Naive thymus-derived CD8-positive, alpha-beta T cell (primary cell): ENCODE measurements at regions not wholly inside any gene's neighbourhood (a gene's known extent, or its start where the extent isn't known, plus 50 kb on each side); places are given as distances from the start of the nearest gene placed in this dataset.
"Not testable (repeated sequence)": the region's sequence is repeated elsewhere in the genome, so short reads cannot be mapped to it uniquely, and the experiment has no call there.

Experiments used
- ATAC-seq, 2 donors: fragments of 150-1000 bp; cut with Tn5 transposase in 1 of 2; sonication (Bioruptor Pico), chemical (Tn5 transposase) in 1 of 2; 1 replicate in 1 of 2; 2 replicates in 1 of 2; pipeline ENCODE4 v1.10.0; 2021; ENCODE audit warnings: mild to moderate bottlenecking in 2 of 2, moderate library complexity in 2 of 2
- POLR2A ChIA-PET: fragments of 350-600 bp; sonication (Branson Sonifier 250); formaldehyde crosslinking; loops from one replicate; lab custom pipeline; 2021; ENCODE audit warnings: antibody characterized with exemption; lab: Charles Lee
- DNase-seq, 10 donors: peaks; one replicate each; pipeline versions ENCODE4 v3.0.0 to v3.0.0-alpha.2; 2020 to 2022
- H3K27ac Mint-ChIP-seq, 10 donors: one replicate each; pipeline ENCODE4 v1.8.0; 2020 to 2022; ENCODE audit warnings: mild to moderate bottlenecking in 10 of 10, mixed read lengths in 10 of 10, moderate library complexity in 4 of 10, inconsistent platforms in 1 of 10
- H3K27me3 Mint-ChIP-seq, 5 donors: one replicate each; pipeline ENCODE4 v1.8.0; 2021 to 2022; ENCODE audit warnings: mixed read lengths in 5 of 5
- H3K36me3 Mint-ChIP-seq, 3 donors: one replicate each; pipeline ENCODE4 v1.8.0; 2020 to 2022; ENCODE audit warnings: mixed read lengths in 3 of 3, mild to moderate bottlenecking in 2 of 3, inconsistent platforms in 1 of 3
- H3K4me1 Mint-ChIP-seq, 4 donors: one replicate each; pipeline ENCODE4 v1.8.0; 2021 to 2022; ENCODE audit warnings: mixed read lengths in 4 of 4
- H3K4me3 Mint-ChIP-seq, 10 donors: one replicate each; pipeline ENCODE4 v1.8.0; 2020 to 2022; ENCODE audit warnings: mild to moderate bottlenecking in 10 of 10, mixed read lengths in 10 of 10, moderate library complexity in 6 of 10, inconsistent platforms in 1 of 10
- H3K9me3 Mint-ChIP-seq, 9 donors: one replicate each; pipeline ENCODE4 v1.8.0; 2020 to 2022; ENCODE audit warnings: mixed read lengths in 9 of 9, mild to moderate bottlenecking in 3 of 9, inconsistent platforms in 1 of 9, moderate library complexity in 1 of 9

DNA sequence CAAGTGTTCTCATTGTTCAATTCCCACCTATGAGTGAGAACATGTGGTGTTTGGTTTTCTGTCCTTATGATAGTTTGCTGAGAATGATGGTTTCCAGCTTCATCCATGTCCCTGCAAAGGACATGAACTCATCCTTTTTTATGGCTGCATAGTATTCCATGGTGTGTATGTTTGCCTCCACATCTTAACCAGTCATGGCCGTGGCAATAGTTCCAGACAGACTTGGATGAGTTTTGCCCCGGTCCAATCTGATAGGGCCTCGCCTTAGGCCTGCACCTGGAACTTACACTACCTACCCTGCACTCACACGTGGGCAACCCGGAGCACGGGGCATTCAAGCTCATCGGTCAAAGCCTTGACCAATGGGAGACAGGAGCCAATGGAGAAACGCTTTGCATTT, 197.0 kb downstream of the BARX2 start:
- DNase-seq, H3K27ac Mint-ChIP-seq, ATAC-seq, H3K4me1 Mint-ChIP-seq, POLR2A ChIA-PET, H3K4me3 Mint-ChIP-seq: not testable (repeated sequence)
- peaks cover 0 to 14% (median 0%) of the 10 kb centered on the region in 3 donors for H3K36me3 Mint-ChIP-seq
- H3K27me3 Mint-ChIP-seq: peaks cover 0 to 17% (median 5%) of the 10 kb centered on the region in 5 donors
- H3K9me3 Mint-ChIP-seq: peaks cover 0 to 55% (median 29%) of the 10 kb centered on the region in 9 donors

DNA sequence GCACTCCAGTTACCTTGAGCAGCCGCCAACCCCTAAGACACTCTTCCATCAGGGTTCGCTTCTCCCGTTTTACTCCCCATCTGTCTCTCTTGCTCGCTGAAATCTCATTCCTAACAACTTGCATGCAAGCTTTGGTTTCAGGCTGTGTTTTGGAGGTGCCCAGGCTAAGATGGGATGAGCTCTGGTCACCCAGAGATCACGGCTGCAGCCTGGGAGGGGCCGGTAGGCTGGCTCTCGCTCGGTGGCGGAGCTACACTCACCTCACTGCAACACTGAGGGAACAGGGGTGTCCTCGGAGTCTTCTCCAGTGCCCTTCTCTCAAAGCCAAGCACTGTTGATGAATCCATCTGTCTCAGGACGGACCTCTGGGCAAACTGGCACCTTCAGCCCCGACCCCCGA, 197.5 kb downstream of the BARX2 start:
- POLR2A ChIA-PET: no interaction called here
- H3K36me3 Mint-ChIP-seq: peaks cover 0 to 14% (median 0%) of the 10 kb centered on the region in 3 donors
- no peak overlapping the region for H3K27ac Mint-ChIP-seq
- peaks cover 0 to 18% (median 5%) of the 10 kb centered on the region in 5 donors for H3K27me3 Mint-ChIP-seq
- no peaks in the 10 kb centered on the region for H3K4me1 Mint-ChIP-seq
- ATAC-seq: no peak
- no peak overlapping the region for H3K4me3 Mint-ChIP-seq
- peaks cover 0 to 54% (median 27%) of the 10 kb centered on the region in 9 donors for H3K9me3 Mint-ChIP-seq
- no peak for DNase-seq

DNA sequence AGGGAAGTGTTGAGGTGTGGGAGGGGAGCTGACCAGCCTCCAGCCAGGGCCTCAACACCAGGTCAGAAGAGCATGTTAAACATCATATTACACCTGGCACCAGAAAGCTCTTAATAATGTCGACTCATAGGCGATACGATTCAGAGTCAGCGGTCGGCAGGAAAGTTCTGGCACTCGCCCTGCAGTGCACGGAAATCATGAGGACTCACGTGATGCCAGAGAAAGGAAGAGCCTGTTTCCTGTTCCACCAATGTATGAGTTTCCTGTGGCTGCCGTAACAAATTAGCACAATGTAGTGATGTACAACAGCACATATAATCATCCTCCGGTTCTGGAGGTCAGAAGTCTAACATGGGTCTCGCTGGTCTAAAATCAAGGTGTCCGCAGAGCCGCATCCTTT, 198.8 kb downstream of the BARX2 start:
- POLR2A ChIA-PET: no interaction called here
- ATAC-seq: no peak
- Mint-ChIP-seq H3K4me3 (no peak overlapping the region), H3K4me1 (no peaks in the 10 kb centered on the region), H3K27me3 (peaks cover 0 to 27% (median 11%) of the 10 kb centered on the region in 5 donors), H3K9me3 (peaks cover 0 to 41% (median 17%) of the 10 kb centered on the region in 9 donors), H3K27ac (no peak overlapping the region), H3K36me3 (peaks cover 0 to 6% (median 0%) of the 10 kb centered on the region in 3 donors)
- DNase-seq: no peak

DNA sequence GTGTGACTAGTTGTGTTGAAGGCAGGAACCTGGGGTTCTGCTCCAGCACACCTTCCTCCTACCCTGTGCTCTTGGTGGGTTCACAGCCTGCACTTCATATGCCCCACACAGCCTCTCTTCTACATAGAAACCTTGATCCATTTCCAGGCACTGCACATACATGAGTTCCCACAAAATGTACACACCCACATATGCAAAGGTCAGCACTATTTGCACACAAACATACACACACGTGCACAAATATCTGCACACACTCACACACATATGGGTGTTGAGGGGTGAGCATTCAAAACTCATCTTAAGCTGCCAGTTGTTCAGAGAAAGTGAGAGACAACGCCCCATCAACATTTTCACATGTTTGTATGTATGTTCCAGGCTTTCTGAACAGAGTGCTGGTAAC, 201.0 kb downstream of the BARX2 start:
- POLR2A ChIA-PET: no interaction called here
- no peak overlapping the region for H3K27ac Mint-ChIP-seq
- no peak for ATAC-seq

DNA sequence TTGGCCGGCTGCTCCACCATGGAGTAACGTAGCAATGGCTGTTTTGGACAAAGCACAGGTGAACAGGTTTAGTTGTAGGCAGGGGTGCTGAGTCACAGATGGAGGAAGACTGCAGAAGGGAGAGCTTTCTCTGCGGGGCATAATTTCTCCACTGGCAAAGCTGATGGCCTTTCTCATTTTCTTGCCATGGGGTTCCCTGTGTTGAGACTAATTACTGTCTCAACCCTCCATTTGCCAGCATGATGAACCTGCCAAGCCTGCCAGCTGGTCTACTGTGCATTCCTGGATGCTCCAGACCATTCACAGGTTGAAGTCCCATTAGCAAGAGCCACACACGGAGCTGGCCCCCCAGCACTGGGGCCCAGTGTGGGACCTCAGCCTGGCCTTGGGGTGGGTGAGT, 202.4 kb downstream of the BARX2 start:
- Mint-ChIP-seq H3K4me3 (no peak overlapping the region), H3K4me1 (peaks cover 0 to 2% (median 0%) of the 10 kb centered on the region in 4 donors), H3K9me3 (peaks cover 0 to 22% (median 9%) of the 10 kb centered on the region in 9 donors), H3K27ac (no peak overlapping the region), H3K27me3 (peaks cover 0 to 27% (median 14%) of the 10 kb centered on the region in 5 donors), H3K36me3 (peaks cover 0 to 6% (median 0%) of the 10 kb centered on the region in 3 donors)
- ATAC-seq (no peak), DNase-seq (no peak)
- POLR2A ChIA-PET: no interaction called here

More for the DNA sequence above, 201.0 kb downstream of the BARX2 start:
- Mint-ChIP-seq H3K4me3 (no peak overlapping the region), H3K27me3 (peaks cover 0 to 27% (median 11%) of the 10 kb centered on the region in 5 donors), H3K36me3 (peaks cover 0 to 6% (median 0%) of the 10 kb centered on the region in 3 donors), H3K4me1 (no peaks in the 10 kb centered on the region), H3K9me3 (peaks cover 0 to 24% (median 11%) of the 10 kb centered on the region in 9 donors)
- DNase-seq: no peak

DNA sequence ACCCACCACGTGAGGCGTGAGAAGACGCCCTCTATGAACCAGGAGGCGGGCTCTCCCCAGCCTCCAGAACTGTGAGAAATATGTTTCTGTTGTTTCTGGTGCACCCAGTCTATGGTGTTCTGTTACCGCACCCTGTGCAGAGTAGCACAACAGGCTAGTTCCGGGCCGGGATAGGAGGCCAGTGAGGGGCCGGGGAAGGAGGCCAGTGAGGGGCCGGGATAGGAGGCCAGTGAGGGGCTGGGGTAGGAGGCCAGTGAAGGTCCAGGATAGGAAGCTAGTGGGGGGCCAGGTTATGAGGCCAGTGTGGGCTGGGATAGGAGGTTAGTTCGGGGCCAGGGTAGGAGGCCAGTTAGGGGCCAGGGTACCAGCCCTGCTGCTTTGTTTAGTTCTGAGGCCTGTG, 204.6 kb downstream of the BARX2 start:
- no peak for ATAC-seq
- POLR2A ChIA-PET: no interaction called here
- H3K9me3 Mint-ChIP-seq: peaks cover 0 to 12% (median under 1%) of the 10 kb centered on the region in 9 donors
- no peak overlapping the region for H3K27ac Mint-ChIP-seq
- no peaks in the 10 kb centered on the region for H3K36me3 Mint-ChIP-seq
- DNase-seq: no peak
- peaks cover 0 to 25% (median 13%) of the 10 kb centered on the region in 5 donors for H3K27me3 Mint-ChIP-seq
- H3K4me1 Mint-ChIP-seq: peaks cover 0 to 2% (median 0%) of the 10 kb centered on the region in 4 donors
- no peak overlapping the region for H3K4me3 Mint-ChIP-seq

DNA sequence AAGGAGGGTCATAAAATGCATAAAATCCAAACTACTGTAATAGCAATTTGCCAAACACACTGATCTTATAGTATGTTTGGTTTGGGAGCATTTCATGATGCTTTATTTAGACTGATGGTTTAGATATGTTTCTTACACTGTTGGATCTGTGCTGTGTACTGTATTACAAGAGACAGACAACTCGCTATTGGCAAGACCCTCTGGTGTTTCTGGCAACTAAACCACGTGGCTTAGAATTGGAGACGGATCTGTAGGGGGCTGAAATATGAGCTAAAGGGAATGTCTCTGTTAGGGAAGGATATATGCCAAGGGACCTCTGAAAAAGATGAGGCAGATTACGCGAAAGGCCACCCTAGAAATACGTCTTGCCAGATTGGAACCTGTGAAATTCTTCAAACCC, 208.7 kb downstream of the BARX2 start:
- DNase-seq: no peak
- Mint-ChIP-seq H3K4me1 (peaks cover 0 to 2% (median 0%) of the 10 kb centered on the region in 4 donors), H3K4me3 (no peak overlapping the region), H3K27me3 (peaks cover 0 to 11% (median 5%) of the 10 kb centered on the region in 5 donors), H3K9me3 (peaks cover 0 to 2% (median 0%) of the 10 kb centered on the region in 9 donors), H3K36me3 (no peaks in the 10 kb centered on the region), H3K27ac (no peak overlapping the region)
- ATAC-seq: no peak
- POLR2A ChIA-PET: no interaction called here

DNA sequence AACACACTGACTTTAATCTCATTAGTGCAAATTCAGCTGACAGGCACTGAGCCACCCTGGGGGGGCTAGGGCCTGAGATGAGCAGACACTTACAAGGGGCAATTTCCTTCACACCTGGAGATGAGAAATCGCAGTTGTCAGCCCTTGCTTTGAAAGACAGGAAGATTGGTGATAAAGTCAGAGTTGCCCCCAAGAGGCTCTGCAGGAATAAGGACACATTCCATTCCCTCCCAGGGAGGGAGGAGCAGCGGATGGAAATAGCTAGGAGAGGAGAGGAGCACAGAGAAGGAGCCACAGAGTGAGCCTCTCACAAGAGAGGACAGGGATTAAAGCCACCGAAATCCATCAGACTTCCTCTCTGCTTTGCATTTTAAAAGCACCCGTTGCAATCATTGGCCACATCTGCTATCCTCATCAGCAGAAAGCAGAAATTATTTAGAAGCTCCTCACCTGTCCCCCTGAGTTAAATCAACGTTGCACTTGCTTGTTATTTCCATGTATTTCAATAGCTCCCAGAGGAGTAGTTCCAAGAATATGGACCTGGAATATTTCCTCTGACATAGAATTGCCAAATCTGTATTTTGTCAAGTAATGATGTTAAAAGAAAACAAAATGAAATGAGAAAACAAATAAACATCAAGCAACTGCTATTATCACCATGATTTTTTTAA, 213.7 kb downstream of the BARX2 start:
- POLR2A ChIA-PET: no interaction called here
- H3K4me3 Mint-ChIP-seq: no peak overlapping the region
- no peak for ATAC-seq

DNA sequence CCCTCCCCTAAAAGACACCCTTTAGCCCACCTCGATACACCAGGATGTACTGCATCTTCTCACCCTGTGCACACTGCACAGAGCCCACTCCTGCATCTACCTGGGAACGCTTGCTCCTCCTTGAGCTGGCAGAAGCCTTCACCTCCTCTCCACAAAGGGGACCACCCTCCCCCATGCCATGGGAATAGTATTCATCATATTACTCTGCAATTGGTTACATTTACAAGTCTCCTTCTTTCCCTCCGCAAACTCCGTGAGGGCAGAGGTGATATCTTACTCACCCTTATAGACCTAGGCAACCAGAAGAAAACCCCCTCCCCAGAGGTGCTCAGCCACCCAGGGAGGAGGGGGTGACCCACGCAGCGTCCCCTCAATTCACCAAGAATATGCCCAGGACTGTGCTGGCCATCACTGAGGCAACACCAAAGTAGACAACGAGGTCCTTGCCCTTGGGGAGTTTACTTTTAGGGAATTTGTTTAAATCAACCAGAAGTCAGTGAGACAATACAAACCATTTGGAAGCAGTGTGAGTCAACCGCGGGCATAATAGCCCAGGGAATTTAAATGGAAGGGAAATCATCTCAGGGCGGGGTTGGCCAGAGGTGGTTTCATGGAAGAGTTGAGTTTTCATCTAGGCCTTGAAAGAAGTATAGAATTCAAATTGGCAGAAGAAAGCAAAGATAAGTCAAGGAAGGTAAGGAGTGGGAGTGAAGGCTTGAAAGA, 214.5 kb downstream of the BARX2 start:
- no peak overlapping the region for H3K27ac Mint-ChIP-seq
- H3K9me3 Mint-ChIP-seq: peaks cover 0 to 5% (median 0%) of the 10 kb centered on the region in 9 donors
- POLR2A ChIA-PET: no interaction called here
- H3K4me1 Mint-ChIP-seq: no peaks in the 10 kb centered on the region
- no peak overlapping the region for H3K4me3 Mint-ChIP-seq
- no peak for ATAC-seq
- no peak for DNase-seq
- peaks cover 0 to 21% (median 5%) of the 10 kb centered on the region in 5 donors for H3K27me3 Mint-ChIP-seq
- H3K36me3 Mint-ChIP-seq: no peaks in the 10 kb centered on the region

More for the DNA sequence above, 213.7 kb downstream of the BARX2 start:
- Mint-ChIP-seq H3K4me1 (no peaks in the 10 kb centered on the region), H3K27ac (no peak overlapping the region), H3K9me3 (peaks cover 0 to 5% (median 0%) of the 10 kb centered on the region in 9 donors), H3K36me3 (no peaks in the 10 kb centered on the region), H3K27me3 (peaks cover 0 to 16% (median 5%) of the 10 kb centered on the region in 5 donors)
- no peak for DNase-seq

DNA sequence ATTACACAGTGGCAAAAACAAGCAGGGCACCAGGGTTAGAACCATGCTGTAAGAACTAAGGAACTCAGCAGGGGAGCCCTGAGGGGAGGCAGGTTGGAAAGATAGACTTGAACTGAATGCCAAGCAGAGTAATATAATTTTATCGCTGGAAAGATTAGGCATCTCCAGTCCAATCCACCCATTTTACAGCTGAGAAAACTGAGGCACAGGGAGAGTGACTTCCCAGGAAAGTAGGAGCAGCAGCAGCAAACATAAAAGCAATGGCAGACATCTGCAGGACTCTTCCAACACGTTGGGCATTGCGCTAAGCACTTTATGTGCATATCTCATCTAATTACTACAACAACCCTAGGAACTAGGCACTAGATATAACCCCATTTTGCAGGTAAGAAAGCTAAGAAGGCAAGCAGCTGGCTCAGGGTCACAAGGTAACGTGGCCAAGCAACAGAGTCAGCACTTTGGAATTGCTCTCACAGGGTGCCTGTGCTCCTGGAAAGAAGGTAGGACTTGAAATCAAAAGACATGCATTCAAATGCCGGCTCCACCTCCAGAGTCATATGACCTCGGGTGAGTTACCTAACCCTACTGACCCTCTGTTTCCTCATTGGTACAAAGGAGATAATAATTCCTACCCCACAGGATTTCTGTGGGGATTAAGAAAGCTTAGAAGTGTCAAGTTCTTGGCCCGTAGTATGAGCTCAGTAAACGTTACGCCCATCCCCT, 215.3 kb downstream of the BARX2 start:
- ATAC-seq: no peak
- no peak overlapping the region for H3K27ac Mint-ChIP-seq
- POLR2A ChIA-PET: no interaction called here
- peaks cover 0 to 5% (median 0%) of the 10 kb centered on the region in 9 donors for H3K9me3 Mint-ChIP-seq
- no peaks in the 10 kb centered on the region for H3K36me3 Mint-ChIP-seq
- H3K4me3 Mint-ChIP-seq: no peak overlapping the region
- peaks cover 0 to 21% (median 6%) of the 10 kb centered on the region in 5 donors for H3K27me3 Mint-ChIP-seq
- no peaks in the 10 kb centered on the region for H3K4me1 Mint-ChIP-seq
- DNase-seq: no peak

DNA sequence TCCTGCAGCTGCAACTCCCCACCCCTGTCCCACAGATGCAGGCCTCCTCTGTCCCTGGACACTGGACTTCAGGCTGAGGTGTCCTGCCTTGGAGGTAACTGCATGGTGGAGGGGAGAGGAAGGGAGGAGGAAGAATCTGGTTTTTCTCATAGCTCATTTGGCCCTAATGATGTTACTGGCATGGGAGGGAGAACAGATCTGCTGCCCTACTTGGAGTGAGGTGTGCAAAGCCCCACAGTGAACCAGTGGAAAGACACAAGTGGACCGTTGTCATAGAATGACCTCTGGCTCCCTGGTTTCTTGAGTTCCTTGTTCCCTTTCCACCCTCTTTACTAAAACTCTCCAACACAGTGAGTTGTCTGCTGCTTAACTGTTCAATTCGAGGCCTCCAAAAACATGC, 215.9 kb downstream of the BARX2 start:
- Mint-ChIP-seq H3K4me1 (no peaks in the 10 kb centered on the region), H3K36me3 (peaks cover 0 to 2% (median 0%) of the 10 kb centered on the region in 3 donors), H3K27me3 (peaks cover 3 to 27% (median 6%) of the 10 kb centered on the region in 5 donors), H3K4me3 (no peak overlapping the region), H3K9me3 (peaks cover 0 to 8% (median 4%) of the 10 kb centered on the region in 9 donors), H3K27ac (no peak overlapping the region)
- DNase-seq (no peak), ATAC-seq (no peak)
- POLR2A ChIA-PET: no interaction called here

DNA sequence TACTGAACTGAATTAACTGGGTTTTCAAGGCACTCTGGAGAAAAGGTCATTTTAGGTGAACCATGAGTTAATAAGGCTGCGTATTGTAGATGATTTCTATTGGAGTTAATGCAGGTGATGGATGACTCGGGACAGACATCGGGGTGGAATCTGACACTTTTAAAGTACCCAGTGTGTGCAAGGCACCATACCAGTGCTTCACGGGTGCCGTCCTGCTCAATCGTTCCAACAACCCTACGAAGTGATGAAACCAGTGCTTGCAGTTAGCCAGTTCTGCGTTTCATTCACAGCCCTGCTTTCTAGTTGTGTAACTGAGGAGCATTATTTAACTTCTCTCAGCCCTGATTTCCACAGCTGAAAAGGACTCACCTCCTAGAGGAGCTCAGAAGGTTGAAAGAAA, 216.5 kb downstream of the BARX2 start:
- POLR2A ChIA-PET: no interaction called here
- no peak for ATAC-seq

More for the DNA sequence above, 216.5 kb downstream of the BARX2 start:
- no peak overlapping the region for H3K27ac Mint-ChIP-seq
- DNase-seq: no peak
- peaks cover 0 to 2% (median 0%) of the 10 kb centered on the region in 3 donors for H3K36me3 Mint-ChIP-seq
- H3K4me3 Mint-ChIP-seq: no peak overlapping the region
- peaks cover 3 to 25% (median 5%) of the 10 kb centered on the region in 5 donors for H3K27me3 Mint-ChIP-seq
- H3K9me3 Mint-ChIP-seq: peaks cover 0 to 11% (median 5%) of the 10 kb centered on the region in 9 donors
- H3K4me1 Mint-ChIP-seq: no peaks in the 10 kb centered on the region
